Activated CD4-positive, alpha-beta T cell treated with anti-CD3 and anti-CD28 coated beads, Interleukin-10, Interleukin-2, amounts not matched to agents 100 ng/mL and 50 ng/mL, durations not matched to agents 16 hours and 8 hours (primary cell): ENCODE measurements at regions not wholly inside any gene's neighbourhood (a gene's known extent, or its start where the extent isn't known, plus 50 kb on each side); places are given as distances from the start of the nearest gene placed in this dataset.

ENCODE experiments used
- DNase-seq: peaks from one replicate; pipeline ENCODE4 v3.0.0-alpha.2; 2020

DNA sequence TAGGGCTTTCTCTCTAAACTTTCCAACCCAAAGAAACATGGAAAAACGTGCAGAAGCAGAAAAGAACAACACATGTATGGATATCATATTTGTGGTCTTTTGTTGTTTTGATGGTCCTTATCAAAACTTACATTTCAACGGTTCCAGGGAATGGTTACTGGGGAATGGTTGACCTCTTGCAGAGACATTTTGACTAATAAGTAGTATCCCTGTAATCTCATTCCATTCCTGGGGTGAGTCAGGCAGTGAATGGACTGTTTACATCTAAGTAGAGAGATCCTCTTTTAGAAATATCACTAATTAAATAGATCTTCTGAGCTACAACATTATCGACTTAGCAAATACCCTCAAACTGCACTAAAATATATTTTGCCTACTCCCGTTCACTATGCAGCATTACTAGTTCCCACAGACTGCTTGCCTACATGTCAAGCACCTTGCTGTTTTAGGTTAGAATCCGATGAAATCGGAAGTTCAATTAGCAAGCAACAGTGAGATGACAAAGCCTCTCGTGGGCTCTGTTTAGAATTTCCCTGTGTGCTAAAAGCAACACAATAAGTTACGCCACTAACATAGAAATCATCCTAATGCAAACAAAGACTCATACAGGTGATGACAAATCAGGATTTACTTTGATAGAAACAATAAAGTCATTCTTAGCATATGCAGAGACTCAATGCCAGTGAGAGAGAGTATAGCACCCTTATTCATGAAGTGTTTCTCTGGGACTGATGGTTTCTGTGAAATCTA, 797.7 kb upstream of the ARGLU1 start:
- DNase-seq, result no peak

DNA sequence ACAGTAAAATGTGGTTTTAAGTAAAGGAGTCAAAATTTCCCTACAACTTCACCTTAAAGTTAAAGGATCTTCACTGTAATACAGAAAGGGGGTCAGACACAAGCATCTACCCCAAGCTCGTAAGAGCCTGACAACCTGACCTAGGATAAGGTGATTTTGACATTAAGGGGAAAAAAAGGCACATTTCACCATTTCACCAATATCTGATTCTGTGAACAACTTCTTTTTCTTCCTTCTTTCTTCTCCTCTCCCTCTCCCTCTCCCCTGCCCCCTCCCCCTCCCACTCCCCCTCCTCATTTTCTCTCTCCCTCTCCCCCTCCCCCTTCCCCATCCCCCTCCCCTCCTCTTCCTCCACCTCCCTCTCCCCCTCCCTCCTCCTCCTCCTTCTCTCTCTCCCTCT, 796.7 kb upstream of the ARGLU1 start:
- DNase-seq, result no peak

GRCh38 chr13:107361666-107362065, 793.7 kb upstream of the ARGLU1 start:
- no peak for DNase-seq

DNA sequence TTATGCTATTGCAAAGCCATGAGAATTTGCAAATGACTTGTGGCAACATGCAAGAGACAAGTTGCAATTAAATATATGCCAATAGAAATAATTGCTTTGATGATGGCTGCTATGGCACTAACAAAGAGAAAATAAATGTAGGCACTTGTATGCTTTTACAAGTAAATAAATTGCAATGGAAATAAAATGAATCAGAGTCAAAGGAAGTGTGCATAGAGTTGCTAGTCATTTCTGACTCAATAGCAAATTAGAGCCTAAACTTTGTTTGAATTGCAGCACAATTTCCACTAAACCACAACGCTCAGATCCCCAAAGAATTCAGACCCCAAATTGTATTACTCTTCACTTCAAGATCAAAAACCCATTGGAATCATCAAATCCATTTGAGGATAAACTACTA, 792.1 kb upstream of the ARGLU1 start:
- no peak for DNase-seq

DNA sequence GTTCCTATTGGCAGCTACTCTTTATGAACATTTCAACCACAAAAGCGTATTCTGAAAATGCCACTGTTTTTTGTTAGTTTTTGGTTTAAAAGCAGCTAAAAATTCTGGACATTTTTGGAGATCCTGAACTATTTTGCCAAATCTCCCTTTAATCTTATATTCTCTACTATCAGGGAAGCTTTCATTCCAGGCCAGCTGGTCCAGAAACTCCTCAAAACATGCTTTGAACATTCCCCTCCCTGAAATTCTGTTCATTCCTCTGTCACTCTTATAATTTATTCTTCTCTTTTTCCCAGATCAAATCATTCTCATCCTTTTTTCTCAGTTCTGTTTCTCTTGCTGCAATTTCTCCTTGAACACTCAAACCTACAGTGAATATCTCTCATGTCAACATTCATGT, 790.9 kb upstream of the ARGLU1 start:
- no peak for DNase-seq

GRCh38 chr13:107351305-107351704, 783.4 kb upstream of the ARGLU1 start:
- DNase-seq, result no peak

- DNase-seq, result no peak
These were observed 781.0 kb upstream of the ARGLU1 start for GRCh38 chr13:107348925-107349324.

- DNase-seq, result no peak
These were observed 780.5 kb upstream of the ARGLU1 start for GRCh38 chr13:107348471-107348870.

DNA sequence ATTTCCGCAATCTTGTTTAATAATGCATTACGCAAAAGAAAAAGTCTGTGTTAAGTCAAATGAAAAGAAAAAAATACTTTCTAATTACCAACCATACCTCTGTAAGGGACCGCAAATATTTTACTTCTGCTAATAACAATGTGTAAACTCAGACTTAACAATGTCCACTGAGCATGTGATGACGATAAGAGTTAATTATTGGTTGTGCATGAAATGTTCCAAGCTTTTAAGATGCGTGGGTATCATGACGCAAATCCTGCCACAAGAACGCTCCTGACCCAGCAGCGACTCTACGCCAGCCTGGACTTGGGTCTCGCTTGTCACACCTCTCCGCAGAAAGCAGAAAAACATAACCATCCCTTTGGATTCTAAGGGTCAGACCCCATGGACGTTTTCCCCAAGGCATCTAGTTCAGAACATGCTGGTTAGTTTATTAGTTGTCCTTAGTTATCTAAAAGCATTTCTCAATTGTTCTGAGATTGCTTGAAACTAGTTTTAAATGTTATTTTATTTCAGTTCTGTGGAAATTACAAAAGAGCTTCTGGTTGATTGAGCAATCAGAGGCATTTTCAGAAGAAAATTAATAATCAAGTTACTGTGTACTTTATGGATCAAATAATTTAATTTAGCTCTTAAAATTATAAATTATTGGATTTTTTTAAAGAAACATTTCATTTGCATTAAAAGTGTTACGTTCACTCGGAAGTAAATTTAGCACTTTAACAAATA, 779.9 kb upstream of the ARGLU1 start:
- DNase-seq, result no peak

DNA sequence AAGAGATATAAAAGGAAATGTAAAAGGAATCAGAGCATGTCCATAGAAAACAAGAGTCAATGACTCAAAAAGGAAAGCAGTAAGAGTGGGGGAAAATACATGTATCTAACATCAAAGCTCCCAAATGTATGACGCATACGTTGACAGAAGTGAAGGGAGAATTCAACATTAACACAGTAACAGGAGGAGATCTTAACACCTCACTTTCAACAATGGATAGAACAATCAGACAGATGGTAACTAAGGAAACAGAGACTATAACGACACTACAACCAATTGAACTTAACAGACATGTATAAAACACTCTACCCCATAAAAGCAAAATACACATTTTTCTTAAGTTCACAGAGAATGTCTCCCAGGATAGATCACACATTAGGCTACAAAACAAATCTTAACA, 774.8 kb upstream of the ARGLU1 start:
- no peak for DNase-seq

DNA sequence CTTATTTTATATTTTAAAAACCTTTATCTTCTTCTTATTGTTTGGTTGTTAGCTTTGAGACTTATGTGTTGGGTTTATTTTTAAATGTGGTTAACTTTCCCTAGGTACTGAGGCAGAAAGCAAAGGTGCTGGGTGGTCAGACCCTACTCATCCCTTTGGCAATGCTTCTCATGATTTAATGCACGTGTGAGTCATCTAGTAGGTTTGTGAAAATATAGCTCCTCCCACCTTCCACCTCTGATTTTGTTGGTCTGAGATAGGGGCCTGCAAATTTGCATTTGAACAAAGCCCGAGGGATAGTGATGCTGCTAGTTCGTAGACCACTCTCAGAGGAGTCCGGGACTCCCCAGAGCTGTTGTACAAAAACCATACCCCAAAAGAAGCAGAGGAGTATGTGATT, 771.3 kb upstream of the ARGLU1 start:
- no peak for DNase-seq

DNA sequence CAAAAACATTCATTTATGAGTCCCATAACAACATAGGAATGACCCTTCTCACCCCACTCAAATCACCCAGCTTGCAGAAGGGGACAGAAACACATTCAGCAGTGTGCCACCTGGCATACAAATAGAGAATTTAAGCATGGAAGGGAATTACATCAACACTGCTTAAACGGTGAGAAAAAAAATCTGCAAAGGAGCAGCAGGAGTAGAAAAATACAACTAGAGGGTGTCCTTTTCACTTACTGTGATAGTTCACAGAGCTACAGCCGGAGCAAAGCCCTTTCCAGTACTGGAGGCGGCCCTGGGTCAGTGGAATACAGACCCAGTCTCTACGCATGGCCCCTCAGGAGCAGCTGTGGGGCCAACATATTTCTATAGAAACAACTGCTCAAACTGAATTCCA, 764.3 kb upstream of the ARGLU1 start:
- no peak for DNase-seq

- no peak for DNase-seq
These were observed 763.4 kb upstream of the ARGLU1 start for GRCh38 chr13:107331359-107331758.

DNA sequence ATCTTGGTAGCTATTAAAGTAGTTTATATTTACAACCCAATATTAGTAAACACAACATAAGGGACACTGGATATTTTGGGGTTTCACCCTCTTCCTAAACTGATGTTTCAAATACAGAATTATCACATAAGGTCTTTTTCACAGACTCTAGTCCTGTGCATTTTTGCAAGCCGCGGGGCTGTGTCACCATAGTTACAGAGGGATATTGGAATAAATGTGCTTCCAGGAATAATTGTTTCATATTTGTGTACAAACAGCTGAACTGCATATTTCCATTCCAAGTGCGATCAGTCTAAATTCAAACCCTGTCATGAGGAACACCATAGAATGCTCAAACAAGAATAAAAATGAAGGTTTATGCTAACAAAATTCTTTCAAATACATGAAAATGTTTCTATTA, 762.5 kb upstream of the ARGLU1 start:
- DNase-seq, result no peak

DNA sequence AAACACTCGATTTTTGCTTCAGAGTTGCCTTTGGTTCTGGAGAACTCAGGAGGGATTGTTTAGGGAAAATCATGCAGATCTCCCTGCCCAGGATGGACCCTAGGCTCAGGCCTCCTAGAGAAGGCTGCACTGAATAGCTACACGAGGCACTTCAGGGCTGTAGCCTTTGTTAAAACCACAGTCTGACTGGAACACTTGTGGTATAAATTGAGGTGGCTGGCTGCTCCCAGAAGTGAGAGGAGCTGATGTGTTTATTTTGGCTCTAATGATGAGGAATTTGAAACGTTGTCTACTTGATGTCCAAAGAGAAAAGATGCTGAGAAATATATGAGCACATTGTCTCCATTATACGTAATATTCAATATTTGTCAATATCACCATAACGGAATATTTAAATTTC, 762.1 kb upstream of the ARGLU1 start:
- no peak for DNase-seq

DNA sequence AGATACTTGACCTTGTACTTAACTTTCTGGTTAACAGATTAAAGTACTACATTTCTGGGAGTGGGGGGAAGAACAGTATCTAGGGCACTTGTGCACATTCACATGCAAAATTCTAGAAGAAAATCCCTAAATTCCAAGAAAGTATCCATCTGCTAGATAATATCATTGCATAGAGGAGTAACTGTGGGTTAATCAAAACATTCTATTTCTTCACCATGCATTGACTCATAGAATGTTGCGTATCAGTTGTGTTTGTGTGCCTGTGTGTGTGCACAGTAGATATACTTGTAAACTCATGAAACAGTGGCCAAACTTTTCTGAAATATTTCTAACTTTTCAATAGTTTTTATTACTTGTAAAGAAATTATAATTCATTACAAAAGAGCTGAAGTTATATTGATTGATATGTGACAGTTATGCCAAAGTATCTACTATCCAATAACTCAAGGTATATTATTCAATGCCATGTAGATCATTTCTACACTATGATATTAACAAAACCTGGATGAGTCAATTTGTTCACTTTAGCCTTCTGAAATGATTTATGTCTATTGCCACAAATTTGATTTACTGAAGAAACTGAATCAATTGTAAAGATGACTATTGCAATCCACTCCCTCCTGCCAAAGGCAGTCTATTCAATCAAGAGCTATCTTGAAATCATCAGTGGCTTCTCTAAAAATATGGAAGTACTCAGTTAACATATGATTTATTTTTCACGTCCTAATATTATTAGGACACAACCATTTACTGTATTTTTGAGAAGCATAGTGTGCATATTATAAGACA, 756.7 kb upstream of the ARGLU1 start:
- DNase-seq, result no peak

GRCh38 chr13:107322228-107322627, 754.3 kb upstream of the ARGLU1 start:
- no peak for DNase-seq

DNA sequence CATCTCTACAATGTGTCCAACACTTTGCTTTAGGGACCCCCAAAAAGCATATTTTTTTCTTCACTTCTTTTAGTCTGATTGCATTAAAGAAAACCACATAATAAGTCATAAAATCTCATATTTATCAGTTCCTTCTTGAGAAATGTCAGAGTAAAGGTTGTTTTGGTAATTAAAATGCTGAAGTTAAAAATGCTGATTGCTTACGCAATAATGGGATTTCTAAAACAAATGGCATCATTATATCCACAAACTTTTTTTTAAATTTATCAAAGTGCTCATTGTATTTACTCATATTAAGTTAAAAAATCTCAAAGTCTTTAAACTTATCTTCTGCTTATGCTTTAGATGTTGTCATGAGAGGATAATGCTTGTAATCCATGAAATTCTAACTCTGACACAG, 737.2 kb upstream of the ARGLU1 start:
- DNase-seq, result no peak

DNA sequence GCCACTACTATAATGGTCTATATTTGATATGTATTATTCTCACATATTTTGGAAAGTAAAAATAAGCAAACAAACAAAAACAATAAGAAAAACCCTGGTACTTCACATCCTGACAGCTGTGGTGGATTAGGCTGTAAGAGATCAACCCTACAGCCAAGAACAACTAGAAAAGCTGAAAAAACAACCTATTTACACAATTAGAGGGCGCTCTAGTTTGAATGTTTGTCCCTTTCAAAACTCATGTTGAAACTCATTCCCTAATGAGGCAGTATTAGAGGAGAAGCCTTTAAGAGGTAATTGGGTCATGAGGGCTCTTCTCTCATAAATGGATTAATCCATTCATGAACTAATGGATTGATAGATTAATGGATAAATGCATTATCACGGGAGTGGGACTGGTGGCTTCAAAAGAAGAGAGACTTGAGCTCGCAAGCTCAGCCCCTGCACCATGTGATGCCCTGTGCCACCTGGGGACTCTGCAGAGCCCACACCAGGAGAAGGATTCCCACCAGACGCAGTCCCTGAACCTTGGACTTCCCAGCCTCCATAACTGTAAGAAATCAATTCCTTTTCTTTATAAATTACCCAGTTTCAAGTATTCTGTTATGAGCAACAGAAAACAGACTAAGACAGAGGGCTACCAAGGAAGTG, 733.9 kb upstream of the ARGLU1 start:
- no peak for DNase-seq

GRCh38 chr13:107299717-107300116, 731.8 kb upstream of the ARGLU1 start:
- no peak for DNase-seq

DNA sequence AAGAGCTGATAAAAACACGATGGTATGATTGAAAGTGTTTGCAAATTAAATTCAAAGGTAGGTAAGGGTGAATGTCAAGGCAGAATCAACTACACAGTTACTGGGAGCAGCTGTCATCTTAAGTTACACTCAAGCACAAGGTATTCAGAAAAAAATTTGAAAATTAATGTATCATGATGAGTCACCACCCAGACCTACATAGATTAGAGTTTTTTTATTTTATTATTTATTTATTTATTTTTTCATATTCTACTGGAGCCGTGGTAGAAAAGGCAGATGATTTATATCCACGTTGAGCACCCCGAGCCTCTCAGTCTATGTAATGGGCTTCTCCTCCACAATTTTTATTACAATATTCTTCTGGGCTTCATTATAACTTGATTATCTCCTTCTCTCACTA, 728.9 kb upstream of the ARGLU1 start:
- DNase-seq, result no peak

GRCh38 chr13:107295416-107296140, 727.6 kb upstream of the ARGLU1 start:
- no peak for DNase-seq

- DNase-seq, result no peak
These were observed 726.0 kb upstream of the ARGLU1 start for GRCh38 chr13:107293924-107294323.
